Endothelial cell of umbilical vein (primary cell): ENCODE measurements at regions not wholly inside any gene's neighbourhood (a gene's known extent, or its start where the extent isn't known, plus 50 kb on each side); places are given as distances from the start of the nearest gene placed in this dataset.

Experiments used
- CTCF ChIP-seq, 2 donors: IDR thresholded peaks; 1 replicate in 1 of 2; 2 replicates in 1 of 2; pipeline ENCODE4 v1.5.1; 2011; ENCODE audit warnings: low read length in 2 of 2, mild to moderate bottlenecking in 2 of 2, moderate library complexity in 2 of 2, control low read depth in 1 of 2, inconsistent platforms in 1 of 2, low read depth in 1 of 2; ENCODE audit not compliant: insufficient read depth in 1 of 2; ENCODE audit errors: extremely low read depth in 1 of 2
- GATA2 ChIP-seq: IDR thresholded peaks from 2 replicates; pipeline ENCODE4 v1.7.0; 2011; ENCODE audit warnings: low read depth, mild to moderate bottlenecking, moderate library complexity, mixed read lengths, low read length; ENCODE audit not compliant: insufficient read length, insufficient read depth
- JUN ChIP-seq: IDR thresholded peaks from 2 replicates; pipeline ENCODE4 v1.6.1; 2011; ENCODE audit warnings: borderline replicate concordance, low read depth; ENCODE audit not compliant: insufficient read length, insufficient read depth
- MYC ChIP-seq: IDR thresholded peaks from one replicate; pipeline ENCODE4 v1.6.1; 2011; ENCODE audit warnings: mild to moderate bottlenecking, low read depth, low read length
- POLR2A ChIP-seq: IDR thresholded peaks from 2 replicates; pipeline ENCODE4 v1.6.1; 2012; ENCODE audit warnings: low read depth, mild to moderate bottlenecking, control low read depth, low read length
- TF ChIP-seq, protein P1 (sequence below): IDR thresholded peaks from 2 replicates; pipeline ENCODE4 v1.6.1; 2011; ENCODE audit not compliant: insufficient read depth, insufficient read length

DNA sequence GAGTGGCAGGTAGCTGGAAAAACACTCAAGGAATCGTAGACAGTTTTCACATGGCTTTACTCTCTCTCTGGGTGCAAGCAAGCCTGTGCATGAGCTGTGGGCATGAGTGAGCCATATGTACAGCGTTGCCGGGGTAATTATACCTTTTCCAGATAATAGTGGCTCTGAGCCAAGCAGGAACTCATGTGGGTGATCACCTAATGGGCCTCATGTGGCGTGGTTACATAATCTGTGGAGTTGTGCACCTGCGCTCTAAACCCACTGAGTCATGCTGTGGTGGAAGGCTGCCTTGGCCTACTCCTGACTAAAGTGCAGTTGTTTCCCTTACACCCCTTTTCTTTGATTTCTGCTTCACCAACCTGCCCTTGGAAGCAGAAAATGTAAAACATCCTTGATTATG, 1564.5 kb upstream of the PCDH10 start:
- TF ChIP-seq, protein P1, sequence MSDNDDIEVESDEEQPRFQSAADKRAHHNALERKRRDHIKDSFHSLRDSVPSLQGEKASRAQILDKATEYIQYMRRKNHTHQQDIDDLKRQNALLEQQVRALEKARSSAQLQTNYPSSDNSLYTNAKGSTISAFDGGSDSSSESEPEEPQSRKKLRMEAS: no peak
- TF ChIP-seq CTCF (IDR thresholded peaks at IDR 0.05; ENCODE audit: extremely low read depth in 1 of 2, insufficient read depth in 1 of 2, low read depth in 1 of 2, low read length in 2 of 2): no peak
- no peak for TF ChIP-seq POLR2A
- TF ChIP-seq GATA2: no peak
- TF ChIP-seq JUN: no peak
- no peak for TF ChIP-seq MYC
